NCI-H146 treated with DMSO at 0.1 percent for 48 hours (cell line): ENCODE measurements at regions not wholly inside any gene's neighbourhood (a gene's known extent, or its start where the extent isn't known, plus 50 kb on each side); places are given as distances from the start of the nearest gene placed in this dataset.

Source experiments
- DNase-seq: peaks from one replicate; lab custom pipeline; 2025; ENCODE audit not compliant: unreplicated experiment; lab: John Stamatoyannopoulos, UW

DNA sequence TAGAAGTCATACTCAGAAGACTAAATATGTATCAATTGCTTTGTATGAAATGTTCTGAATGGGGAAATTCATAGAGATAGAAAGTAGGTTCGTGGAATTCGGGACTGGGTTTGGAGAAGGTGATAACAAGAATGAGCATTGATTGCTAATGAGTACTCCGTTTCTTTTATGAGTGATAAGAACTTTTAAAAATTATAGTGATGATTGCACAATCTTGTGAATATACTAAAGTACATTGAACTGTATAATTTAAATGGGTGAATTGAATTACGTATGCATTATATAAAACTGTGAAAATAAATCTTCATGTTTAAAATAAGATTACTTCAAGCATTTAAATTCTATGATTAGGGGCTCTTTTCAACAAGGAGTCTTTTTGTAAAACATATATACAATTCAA lies 425.6 kb upstream of the NCAM2 start:
- DNase-seq = no peak

DNA sequence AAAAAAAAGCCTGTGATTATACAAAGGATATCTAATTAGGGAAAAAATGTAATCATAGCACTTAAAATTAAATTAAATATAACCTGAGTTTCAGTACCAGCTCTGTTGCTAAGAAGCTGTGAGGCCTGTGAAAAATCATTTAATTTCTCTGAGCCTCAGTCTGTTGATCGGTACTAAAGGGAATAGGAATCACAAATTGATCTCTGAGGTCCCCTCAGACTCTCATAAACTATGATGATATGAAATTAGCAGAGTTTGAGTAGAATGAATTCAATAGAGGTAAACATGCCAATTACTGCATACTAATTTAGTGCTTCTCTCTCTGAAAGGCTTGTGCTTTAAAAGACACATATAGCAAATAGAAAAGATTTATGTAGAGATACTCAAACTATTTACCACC lies 416.8 kb upstream of the NCAM2 start:
- no peak for DNase-seq

DNA sequence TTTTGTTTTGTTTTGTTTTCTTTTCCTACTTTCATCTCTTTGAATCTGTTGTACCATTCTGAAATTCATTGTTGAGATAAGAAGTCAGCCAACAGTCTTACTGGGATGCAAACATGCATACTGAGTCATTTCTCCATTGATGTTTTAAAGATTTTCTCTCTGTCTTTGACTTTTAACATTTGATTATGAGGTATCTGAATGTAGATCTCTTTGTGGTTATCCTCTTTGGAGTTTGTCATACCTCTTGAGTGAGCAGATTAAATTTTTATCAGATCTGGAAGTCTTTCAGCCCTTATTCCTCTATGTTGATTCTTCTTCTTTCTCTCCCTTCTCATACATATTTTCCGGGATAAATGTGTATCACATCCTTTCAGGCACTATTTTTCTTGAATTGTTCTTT lies 406.9 kb upstream of the NCAM2 start:
- no peak for DNase-seq

- DNase-seq = no peak
Observed at GRCh38 chr21:20592463-20592862, 405.7 kb upstream of the NCAM2 start.

DNA sequence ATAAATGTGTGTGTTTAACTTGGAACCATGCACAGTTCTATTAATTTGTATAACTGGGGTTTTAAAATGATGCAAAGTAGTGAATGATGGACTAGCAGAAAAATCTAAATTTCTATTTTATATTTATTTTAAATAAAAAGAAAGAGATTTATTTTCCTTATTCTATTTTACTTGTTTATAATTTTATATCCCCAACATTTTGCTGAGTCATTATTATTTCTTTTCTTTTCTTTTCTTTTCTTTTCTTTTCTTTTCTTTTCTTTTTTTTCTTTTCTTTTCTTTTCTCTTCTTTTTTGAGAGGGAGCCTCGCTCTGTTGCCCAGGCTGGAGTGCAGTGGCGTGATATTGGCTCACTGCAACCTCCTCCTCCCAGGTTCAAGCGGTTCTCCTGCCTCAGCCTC lies 395.0 kb upstream of the NCAM2 start:
- DNase-seq = no peak

DNA sequence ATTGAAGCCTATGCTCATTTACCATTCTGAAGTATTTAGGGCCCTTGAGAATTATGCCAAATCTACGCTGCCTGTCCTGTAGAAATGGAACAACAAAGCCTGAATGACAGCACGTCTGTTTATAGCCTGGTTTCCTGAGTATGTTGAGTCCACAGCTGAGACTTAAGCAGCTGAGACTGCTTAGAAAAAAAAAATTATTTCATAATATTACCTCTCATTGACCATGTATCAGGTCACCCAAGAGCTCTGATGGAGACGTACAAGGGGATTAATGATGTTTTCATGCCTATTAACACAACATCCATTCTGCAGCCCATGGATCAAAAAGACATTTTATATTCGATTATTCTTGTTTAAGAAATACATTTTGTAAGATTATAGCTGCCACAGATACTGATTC lies 387.2 kb upstream of the NCAM2 start:
- no peak for DNase-seq

- no peak for DNase-seq
Observed at GRCh38 chr21:20613654-20614053, 384.6 kb upstream of the NCAM2 start.

DNA sequence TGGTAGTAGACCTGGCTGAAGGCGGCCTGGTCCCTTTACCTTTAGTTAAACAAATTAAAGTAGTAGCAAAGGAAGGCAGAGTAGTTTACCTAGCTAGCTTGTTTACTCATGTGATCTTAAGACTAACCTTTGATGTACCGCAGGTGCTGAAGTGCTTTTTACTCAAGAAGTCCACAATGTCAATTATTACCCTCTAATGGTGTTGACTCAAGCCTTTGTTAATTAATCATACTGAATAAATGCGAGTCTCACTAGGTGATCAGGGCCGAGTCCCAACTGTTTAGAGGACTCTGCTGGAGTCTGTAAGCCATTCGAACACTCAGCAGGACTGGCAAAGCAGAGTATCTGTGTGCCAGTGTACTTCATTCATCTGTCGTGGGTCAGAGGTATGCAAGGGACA lies 381.1 kb upstream of the NCAM2 start:
- DNase-seq = peak; percentile 53

DNA sequence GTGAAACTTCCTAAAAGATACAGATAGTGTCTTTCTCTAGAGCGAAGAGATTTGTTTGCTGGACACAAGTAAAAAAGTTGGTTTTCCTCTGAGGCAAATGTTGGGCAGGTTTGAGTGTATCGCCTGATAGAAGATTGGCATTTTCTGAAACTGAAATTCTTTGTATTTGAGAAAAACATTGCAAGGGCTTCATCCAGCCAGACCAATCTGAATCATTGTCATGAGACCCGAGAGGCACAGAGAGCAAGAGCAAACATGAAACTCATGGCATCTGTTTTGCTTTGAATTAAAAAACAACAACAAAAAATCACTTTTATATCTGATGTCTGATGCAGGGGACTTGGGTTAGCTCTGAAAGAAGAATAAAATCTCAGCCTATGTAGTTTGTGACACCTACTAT lies 379.3 kb upstream of the NCAM2 start:
- DNase-seq = no peak

GRCh38 chr21:20627594-20627993 lies 370.6 kb upstream of the NCAM2 start:
- no peak for DNase-seq

GRCh38 chr21:20631633-20632032 lies 366.6 kb upstream of the NCAM2 start:
- DNase-seq = no peak

- no peak for DNase-seq
Observed at GRCh38 chr21:20639026-20639425, 359.2 kb upstream of the NCAM2 start.

DNA sequence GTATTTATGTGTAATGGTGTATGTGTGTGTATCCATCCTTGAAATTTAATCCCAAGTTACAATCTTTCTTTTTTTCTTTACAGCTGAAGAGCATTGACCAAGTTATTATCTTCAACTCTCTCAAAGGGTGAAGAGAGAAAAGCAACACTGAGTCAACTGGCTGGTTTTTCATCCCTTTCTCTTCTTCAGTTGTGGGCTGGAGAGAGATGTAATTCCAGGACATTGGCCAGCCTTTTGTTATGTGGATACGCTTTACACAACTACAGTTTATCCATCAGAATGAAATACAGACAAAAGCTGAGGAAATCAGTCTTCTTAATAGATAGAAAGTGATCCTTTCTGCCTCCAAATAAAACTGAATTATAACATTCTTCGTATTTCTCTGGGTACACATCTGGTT lies 357.0 kb upstream of the NCAM2 start:
- DNase-seq = no peak

- DNase-seq = no peak
Observed at GRCh38 chr21:20642681-20643080, 355.5 kb upstream of the NCAM2 start.

DNA sequence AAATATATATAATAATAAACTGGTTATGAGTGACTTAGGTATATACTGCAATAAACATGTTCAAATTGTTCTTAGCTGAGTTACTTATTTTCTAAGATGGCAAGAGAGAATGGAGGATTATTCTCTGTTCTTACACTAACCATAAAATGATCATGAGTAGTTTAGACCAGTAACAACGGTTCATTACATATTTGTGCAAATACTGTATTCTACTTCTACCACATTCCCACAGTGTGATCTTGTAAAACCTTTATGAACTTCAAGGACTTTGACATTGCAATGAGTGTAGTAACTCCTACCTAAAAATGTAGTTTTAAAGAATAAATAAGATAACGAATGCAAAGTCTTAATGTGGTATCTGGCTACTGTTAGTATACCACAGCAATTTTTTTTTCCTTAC lies 353.7 kb upstream of the NCAM2 start:
- no peak for DNase-seq

DNA sequence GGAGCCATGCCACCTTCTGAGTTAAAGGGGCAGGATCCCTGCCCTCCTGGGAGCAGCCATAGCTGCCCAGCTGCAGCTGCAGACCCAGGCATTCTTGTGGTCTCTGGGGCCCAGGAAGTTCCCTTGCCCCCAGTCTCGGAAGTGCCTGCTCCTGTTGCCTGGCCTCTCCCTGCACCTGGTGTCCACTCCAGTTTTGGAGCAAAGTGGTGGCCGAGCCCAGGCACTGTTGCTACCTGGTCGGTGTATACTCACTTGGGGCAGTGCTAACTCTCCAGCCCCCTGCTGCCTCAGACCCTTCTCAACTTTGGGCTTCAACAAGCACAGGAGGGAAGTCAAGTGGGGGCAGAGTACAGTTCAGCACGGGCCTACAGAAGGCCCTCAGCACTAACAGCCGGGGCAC lies 352.9 kb upstream of the NCAM2 start:
- no peak for DNase-seq

DNA sequence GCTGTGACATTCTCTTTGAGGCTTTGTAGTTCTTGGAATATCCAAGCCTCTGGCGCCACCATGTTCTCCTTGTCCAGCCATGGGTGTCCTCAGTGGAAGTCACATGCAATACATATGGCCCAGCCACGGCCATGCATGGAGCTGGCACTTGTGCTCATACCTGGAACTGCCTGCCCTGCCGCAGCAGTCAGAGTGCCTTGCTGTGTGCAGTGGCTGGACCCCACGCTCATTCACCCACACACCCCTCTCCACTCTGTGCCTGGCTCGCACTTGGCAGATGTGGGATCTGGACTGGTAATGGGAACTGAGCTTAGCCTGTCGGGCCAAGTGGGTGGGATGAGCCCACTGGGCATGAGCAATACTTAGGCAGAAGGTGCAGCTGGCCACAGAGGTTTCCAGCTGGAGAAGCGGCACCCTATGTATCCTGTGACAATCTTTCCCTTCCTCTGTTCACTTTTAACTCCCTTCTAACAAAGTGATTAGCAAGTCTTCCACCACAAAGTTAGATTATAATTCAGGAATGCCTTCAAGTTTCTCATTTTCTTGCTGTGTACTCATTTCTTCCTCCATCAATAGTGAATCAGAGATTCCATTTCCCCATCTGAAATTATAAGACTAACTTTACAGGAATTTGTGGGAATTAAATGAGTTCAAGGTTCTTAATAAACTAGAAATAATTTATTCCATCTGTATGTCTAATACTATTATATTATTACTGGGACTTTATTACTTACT lies 351.6 kb upstream of the NCAM2 start:
- DNase-seq = no peak

DNA sequence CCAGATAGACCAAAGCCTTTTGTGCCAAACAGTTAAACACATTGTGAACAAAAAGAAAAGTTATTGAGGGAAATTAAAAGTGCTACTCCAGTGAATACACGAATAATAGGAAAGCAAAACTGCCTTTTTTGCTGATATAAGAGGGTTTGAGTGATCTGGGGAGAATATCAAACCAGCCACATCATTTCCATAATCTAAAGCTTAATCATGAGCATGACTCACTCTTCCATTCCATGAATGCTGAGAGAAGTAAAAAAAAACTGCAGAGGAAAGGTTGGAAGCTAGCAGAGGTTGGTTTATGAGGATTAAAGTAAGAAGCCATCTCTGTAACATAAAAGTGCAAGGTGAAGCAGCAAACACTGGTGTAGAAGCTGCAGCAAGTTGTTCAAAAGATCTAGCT lies 350.6 kb upstream of the NCAM2 start:
- no peak for DNase-seq

DNA sequence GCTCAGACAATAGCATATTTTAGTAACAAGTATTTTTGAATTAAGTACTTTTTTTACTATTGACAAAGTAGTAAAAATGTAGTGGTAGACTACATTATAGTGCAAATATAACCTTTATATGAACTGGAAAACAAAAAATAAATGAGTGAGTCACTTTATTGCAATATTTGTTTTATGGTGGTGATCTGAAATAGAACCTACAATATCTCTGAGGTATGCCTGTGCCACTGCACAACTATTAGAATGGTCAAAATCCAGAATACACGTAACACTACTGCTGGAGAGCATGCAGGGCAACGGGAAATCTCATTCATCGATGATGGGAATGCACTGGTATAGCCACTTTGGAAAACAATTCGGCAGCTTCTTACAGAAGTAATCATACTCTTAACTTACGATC lies 349.0 kb upstream of the NCAM2 start:
- DNase-seq = no peak

DNA sequence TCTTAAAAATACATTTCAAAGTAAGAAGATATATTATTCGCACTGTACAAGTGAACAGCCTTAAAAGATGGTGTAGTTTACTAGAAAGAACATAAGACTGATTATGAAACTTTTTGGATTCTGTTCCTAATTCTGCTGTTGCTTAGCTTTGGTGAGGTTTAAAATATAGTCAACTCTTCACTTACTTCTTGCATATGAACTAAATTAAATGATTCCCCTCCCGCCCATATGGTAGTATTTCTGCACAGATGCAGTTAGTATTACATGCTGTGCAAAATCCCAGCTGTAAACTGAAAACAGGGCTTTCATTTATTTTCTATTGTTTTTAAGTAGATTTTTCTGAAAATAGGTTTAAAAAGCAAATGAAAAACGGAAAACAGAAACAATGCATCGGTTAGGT lies 345.4 kb upstream of the NCAM2 start:
- DNase-seq = no peak

DNA sequence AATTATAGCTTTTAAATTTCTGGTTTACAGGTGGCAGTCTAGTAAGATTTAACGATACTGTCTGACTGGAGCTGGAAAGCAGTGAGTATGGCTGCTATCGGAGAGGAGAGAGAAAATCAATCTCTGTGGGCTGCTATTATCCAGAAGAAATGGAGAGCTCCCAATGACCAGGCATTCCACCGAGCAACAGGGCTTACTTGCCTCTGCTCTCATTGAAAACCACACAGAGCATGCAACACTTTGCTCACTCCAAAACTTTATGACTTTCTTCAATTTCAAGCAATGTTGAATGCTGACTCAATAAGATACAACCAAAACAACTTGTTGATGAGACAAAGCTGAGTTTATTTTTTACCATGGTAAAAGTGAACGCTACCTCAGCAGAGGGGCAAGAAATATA lies 337.0 kb upstream of the NCAM2 start:
- peak; percentile 64 for DNase-seq

DNA sequence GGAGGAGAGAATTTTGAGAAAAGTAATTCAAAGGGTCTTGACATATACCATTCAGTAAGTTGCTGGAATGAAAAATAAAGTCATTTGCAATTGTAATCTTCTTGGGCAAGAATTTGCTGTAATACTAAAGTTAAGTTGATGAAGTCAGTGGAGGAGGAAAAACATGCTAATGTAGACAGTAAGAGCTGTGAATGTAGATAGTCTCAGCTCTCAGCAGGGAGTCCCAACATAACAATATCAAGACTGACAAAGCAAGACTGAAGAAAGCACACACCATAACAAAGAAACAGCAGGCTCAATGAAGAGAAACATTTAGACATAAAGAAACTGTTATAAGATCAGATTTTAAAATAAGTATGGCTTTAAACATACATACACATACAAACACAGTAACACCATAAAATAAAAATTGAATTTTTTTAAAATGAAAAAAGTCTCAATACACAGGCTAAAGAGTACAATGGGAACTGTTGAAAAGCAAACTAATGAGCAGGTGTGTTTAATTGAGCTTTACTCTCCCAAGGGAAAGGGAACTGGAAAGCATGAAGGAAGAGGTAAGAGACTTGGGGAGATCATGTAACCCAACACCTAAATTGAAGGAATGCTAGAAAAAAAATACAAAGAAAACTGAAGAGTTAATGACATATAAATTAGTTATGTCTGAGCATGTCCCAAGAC lies 336.3 kb upstream of the NCAM2 start:
- DNase-seq = peak; percentile 74

DNA sequence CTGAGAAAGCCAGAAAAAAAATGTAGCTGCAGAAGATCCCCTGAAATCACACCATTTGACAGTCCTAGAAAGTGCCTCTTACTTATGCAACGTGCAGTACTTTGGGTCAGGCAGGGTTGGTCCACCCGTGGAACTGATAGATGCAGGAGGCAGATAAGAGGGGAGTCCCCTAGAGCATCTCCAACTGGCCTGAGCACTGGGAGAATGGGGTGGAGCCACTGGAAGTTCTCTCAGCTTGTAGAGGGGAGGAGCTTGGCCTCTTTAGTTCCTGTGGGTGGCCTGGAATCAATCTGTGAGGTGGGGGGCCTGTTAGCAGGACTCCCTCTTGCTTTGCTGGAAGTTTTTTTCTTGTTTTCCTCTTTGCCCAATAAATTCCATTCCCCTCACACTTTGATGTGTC lies 335.7 kb upstream of the NCAM2 start:
- DNase-seq = peak; percentile 36
